Glomerular endothelial cell (primary cell): ENCODE measurements at regions not wholly inside any gene's neighbourhood (a gene's known extent, or its start where the extent isn't known, plus 50 kb on each side); places are given as distances from the start of the nearest gene placed in this dataset.

Experiments
- DNase-seq: peaks from one replicate; pipeline ENCODE4 v3.0.0-alpha.2; 2011; ENCODE audit warnings: low read depth, low spot score; ENCODE audit errors: extremely low read depth

DNA sequence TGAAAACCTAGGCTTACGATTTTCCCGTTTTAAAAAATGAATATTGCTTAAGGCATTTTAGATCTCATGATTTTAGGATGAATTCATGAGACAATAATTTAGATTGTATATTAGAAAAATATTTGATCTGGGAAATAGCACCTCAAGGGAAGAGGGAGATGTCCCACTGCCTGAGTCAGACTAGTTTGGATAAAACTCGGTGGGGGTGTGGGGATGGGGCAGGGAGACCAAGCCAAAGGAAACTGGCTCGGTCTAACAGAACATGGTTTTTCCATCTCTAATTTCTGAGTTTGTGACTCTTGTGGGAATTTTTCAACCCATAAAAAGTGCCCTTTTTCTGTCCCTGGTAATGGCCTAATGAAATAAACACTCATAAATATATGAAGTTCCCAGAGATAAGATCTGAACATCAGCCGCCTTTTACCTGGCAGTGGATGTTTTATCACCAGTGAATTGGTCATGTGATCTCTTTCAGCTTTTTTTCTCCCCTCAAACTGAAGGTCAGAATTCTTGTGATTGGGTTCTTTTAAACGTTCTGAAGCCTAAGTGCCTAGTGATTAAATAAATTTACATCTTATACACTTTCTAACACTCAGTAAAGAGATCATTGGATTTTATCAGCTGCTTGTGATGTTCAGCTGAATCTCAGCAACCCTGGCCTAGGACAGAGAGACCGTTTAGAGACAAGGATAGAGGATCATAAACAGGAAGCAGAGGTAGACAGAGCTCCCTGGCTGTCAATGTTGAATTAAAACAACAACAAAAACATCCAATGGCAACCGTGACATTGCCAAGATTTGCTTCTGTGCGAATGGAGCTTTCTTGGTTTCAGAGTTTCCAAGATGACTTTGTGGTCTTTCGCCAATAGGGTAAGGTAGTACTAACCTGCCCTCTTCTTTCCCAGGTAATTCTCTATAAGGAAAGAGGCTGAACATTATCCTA, 1038.2 kb downstream of the MCTP2 start:
- no peak for DNase-seq

DNA sequence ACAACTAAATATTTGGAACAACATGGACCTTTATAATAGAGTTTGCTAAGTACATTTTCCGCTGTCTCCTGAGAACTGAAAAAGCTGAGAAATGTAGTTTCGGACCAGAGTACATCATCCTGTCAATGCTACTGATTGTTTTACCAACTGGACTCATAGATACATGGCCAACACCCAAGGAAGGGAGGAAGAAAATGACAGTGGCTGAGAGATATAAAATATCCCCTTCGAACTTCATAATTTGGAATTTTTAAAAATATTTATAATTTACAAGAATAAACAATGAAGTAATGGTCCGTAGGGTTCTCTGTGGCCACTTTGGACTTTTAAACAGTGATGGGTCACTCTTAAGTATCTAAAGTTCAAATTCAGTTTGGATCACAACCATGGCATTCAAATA, 1042.7 kb downstream of the MCTP2 start:
- no peak for DNase-seq

DNA sequence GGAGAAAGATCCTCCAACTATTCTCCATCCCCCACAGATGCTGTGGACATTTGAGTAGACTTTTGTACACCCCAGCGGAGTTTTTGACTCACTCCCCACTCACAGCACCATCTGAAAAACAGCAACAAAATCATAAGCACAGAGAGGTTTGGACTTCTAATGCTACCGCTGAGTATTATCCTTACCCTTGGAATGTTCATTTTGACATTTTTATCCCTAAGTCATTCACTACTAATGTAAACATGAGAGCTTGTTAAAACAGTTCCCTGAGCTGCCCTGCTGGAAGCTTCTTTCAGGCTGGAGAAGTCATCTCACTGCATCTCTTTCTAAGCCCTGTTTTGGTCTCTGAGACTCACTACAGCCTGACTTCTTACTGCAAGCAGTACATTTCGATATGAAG, 1045.9 kb downstream of the MCTP2 start:
- DNase-seq: no peak

DNA sequence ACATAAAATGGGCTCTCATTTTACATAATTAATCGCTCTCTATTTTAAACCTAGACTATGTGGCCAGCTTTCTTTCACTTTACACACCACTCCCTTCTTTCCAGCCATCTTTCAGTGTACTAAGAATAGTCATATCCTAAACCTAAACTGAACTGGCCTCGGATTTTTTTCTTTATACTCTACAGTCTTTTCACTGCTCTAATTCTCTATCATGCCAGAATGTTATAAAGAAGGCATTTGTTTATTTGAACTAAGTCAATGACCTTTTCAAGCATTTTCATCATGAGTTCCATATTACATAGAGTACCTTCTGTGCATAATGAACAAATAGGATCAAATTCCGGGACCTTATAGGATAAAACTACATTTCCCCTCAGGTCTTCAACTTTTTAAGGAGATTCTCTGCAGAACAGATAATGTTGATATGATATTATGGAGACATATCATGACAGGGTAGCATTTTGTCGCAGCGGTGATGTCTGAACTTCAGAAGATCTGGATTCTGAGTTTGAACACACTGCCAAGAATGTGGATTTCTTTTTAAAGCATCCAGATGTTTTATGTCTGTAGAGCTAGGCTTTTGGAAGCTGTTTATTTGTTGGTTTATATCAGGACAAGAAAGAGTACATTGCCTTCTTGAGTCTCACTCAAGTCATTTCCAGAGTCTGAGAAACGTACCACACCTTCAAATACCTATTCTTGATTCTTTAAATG, 1047.3 kb downstream of the MCTP2 start:
- no peak for DNase-seq

DNA sequence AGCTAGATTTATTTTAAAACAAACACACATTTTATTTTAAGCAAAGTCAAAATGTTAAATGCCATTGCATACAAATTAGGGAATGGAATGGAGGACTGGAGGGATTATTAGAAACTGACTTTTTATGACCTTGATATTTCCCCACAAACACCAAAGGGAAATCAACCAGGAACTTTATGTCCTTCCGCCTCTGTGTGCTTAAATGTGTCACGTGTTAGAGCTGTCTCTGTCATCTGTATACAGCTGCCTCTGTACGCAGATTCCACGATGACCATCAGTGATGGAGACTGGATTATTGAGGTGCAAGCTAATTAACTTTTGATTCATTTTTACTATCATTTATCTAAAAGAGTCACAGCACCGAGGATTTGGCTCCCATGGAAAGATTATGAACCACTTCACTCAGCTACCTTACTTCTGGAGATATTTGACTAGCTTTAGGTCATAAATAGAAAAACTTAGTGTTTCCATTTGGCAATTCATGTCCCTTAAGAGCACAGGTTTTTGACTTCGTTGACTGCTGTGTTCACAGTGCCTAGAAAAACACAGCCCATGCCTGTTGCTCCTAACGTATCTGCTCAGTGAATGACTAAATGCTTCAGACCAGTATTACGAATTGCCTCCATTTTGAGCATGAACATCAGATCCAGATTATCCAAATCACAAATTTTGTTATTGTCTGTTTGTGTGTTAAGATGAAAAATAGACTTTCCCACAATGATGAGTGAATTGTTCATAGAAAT, 1048.1 kb downstream of the MCTP2 start:
- no peak for DNase-seq

DNA sequence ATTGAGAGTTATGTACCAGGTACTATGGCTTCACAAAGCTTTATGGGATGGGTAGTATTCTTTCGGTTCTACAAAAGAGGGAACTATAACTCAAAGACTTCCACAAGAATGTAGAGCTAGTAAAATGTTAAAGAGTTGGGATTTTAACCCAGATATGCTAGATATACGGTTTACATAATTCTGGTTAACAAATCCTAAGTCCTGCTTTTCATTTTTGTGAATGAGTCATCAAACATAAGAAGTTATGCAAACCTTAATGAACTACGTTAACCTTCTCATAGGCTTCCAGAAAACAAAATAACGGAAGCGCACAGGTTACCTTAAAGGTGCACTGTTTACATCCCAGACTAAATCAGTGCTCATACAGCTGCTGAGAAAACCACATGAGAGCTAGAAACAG, 1049.3 kb downstream of the MCTP2 start:
- DNase-seq: no peak

DNA sequence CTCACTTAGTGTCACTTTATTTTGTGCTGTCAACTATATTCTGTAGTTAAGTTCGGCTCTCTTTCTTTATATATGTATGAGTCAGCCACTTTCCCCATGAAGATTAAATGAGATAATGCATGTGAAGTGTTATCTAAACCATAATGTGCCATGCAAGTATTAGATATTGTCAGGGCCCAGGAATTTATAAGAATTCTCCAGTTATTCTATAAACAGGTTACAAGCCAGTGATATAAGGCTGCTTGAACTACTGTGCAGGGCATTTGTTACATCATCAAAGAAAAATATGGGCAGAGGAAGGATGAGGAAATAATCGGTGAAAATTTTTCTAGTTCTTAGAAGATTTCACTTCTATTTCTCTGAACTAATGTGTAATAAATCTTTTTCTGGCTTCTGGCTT, 1049.0 kb upstream of the NR2F2 start:
- no peak for DNase-seq

DNA sequence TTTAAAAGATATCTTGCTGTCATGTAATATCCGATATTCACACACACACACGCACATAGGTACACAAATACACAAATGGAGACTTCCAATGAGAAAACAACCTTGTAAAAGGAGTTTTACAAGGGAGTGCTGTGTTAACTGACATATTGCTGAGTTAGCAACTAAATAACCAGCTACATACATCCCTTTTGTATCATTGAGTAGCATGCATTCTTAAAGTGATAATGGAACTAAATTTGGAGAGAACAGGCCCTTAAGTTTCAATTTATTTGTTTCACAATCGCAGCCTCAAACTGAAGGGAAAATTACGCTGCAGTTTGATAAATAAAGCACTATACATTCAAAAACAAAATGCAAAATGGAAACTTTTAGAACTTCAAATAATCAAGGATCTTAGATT, 1046.0 kb upstream of the NR2F2 start:
- no peak for DNase-seq

DNA sequence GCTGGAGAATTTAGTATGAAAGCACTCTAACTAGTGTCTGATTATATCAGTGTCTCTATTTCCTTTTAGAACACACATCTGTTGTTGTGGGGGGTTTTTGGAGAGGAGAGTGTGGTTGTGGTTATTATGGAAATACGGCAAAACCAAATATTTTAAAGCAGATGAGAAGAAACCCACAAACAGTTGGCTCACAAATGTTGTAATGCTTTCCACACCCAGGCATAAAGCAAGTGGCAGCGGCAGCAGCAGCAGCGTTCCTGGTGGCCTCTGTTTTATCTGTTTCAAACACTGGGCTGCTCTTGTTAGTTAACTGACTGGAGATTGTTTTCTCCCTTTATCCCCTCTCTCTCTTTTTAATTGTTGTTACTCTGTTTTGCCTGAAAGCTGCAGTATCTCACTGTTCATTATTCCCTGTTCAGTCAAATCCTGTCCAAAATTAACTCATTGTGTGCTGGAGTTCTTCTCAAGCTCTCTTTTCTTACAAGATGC, 1045.5 kb upstream of the NR2F2 start:
- no peak for DNase-seq

DNA sequence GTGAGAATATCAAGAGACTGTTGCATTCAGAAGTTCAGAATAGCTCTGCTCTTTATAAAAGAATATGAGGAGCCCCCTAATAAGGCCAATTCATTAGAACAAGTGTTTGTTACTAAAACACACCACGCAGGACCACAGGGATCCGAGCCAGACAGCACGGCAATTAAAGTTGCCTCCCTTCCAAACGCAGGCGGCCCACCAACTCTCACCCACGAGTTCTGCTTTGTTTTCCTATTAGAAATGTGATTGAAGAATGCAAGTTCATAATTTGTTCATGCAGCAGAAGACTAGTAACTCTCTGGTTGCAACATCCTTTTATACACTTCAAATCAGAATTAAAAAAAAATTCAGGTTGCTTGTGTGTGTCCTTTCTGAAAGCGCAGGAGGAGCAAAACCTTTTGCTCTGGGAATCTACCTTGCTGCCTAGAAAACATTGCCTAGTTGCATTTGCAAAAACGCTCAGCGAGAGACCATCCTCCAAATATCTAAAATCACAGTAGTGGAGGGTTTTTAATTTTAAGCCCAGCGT, 1044.1 kb upstream of the NR2F2 start:
- DNase-seq: no peak

DNA sequence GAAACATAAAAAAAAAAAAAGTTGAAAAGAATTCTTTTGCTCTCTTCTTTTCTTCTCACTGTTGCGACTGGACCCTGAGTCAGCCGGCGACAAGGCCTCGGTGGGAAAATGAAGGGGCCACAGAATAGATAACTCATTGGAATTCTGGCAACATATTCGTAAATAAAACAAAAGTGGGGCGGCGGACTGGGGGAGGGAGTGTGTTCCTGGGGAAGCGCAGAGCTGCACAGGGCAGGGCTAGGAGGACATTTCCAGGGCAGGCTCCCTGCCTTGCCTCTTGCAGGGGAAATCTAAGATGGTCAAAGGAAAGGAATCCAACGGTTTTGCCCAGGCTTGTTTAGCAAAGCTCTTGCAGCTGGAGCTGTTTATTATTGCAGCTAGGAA, 1042.8 kb upstream of the NR2F2 start:
- no peak for DNase-seq

DNA sequence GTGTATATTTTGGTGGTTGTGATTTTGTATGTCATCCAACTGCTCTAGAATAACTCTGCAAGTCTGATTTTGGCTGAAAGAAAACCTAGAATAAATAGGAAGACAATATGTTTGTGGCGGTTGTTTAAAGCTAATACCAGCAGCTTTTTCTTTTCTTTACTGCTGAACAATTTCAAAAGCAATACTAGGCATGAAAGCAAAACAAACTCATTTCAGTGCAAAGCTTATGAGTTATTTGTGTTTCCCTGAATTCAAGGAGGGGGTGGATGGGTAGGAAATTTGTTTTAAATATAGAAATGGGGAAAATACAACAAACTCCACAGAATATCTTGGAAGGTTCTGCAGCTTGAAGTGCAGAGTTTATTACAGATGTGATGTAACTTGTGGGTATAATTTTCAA, 1041.9 kb upstream of the NR2F2 start:
- DNase-seq: no peak

DNA sequence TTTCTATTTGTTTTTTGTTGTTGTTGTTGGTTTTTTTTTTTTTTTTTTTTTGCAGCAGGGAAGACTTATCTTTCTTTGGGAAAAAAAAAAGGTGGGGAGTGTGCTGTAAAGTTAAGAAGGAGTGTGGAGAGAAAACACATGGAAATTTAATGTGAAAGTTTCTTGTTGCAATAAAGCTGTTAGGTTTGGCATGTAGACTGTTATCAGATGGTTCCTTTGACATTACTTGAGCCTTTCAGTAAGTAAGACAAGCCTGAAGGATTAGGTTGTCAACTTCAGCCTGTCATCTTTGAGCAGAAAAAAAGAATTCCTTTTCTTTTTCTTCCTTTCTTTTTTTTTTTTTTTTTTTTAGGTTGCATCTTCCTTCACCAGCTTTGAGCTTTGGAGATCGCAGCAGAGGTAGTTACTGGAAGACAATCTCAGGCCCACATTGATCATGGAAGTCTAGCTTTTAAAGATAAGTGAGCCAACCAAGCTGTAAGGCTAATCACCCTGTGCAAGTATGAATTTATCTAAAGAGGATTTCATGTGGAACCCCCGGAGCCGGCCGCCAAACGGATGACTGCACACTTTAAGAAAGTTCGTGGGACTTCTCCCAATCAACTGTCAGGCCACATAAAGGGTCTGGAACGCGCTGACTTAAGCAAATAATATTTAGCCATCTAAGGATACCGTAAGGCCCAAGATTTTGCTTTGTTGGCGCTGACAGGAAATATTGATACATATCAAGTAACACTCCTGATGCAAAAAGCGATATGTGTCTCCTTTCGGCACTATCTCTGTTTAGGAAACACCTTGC, 1040.1 kb upstream of the NR2F2 start:
- DNase-seq: no peak

DNA sequence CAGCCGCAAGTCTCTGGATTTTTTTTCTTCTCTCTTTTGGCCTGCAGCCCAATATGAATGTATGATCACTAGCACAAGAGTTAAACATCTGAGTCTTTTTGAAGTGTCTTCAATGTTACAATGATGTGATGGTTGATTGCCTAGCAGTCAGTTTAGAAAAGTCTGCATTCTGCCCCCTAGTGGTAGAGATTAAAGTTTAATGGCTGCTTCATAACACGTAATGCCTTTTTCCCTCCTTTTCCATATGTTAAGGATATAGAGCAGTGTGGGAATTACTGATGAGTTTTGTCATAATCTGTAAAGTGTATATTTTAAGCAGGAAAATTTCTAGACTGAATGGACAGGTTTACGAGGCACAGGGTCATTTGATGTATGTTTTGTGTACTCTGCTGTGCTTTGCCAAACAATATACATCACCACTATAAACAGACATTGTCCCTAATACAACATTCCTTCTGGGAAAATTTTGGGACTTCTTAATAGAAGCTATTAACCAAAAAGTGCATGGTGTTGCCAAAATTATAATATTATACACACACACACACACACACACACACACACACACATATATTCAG, 1038.5 kb upstream of the NR2F2 start:
- DNase-seq: no peak

DNA sequence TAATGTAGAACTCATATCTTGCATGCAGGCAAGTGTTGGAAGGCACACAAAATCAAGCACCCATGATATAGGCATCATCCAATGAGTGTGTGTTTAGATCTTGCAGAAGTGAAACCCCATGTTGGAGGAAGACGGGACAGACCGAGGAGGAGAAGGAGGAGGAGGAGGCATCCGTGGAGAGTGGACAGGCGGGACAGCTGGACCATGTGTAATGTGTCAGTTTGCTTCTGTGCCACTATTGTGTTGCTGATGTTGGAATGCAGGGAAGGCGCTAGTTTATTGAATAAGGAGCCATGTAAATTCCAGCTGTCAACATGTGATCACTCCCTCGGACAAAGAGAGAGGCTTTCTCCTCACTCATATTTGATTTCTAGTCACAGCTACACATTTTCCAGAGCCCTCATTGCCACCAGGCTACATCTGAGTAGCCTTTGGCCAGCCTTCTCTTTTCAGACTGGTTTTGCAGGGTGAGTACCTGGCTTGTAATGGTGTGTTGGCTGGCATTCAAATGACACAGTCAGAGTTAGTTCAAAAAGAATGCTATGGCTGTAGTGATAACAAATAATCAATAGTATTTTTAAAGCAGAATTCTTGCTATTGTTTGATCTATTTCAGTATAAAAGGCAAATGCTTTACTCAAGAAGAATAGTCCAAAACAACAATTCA, 1037.6 kb upstream of the NR2F2 start:
- DNase-seq: no peak

DNA sequence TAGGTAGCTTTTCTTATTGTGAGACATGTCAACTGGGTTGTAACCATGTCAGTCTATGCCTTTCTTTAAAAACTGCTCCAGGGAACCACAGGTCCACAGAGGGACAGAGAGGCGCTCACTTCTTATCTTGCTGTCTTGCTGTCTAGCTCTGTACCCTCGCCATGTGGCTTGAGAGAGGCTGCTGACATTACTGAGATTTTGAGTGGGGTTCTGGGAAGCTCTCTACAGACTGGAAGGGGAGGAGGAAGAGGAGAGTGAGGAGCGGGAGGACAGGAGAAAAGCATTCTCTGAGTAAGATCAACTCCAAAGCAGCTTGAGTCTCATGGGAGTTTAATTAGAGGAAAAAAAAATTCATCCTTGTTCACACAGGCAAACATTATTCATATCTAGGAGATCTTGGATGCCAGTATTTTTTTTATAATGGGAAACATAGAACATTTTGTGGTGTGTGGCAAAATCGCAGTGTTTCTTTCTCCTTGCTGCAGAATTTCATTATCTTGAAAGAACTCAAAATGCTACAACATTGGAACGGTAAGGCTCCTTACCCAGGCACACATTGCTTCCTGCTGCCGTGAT, 1037.0 kb upstream of the NR2F2 start:
- no peak for DNase-seq

DNA sequence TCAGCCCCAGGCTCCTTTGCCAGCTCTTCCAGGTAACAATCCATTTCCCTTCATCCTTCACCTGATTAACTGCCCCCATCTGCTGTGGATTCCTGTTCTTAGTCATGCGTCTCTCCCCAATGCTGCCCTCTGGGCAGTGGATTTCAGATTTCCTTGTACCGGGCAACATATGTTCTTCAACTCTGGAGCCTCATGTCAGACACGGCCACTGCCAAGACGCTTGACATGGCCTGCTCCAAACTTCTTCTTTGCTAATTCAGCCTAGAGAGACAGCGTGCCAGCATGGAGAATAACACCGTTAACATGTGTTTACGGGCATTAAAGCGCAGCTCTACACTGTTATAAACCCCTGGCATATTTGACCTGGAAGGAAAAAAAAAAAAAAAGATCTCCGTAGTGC, 1035.1 kb upstream of the NR2F2 start:
- no peak for DNase-seq

DNA sequence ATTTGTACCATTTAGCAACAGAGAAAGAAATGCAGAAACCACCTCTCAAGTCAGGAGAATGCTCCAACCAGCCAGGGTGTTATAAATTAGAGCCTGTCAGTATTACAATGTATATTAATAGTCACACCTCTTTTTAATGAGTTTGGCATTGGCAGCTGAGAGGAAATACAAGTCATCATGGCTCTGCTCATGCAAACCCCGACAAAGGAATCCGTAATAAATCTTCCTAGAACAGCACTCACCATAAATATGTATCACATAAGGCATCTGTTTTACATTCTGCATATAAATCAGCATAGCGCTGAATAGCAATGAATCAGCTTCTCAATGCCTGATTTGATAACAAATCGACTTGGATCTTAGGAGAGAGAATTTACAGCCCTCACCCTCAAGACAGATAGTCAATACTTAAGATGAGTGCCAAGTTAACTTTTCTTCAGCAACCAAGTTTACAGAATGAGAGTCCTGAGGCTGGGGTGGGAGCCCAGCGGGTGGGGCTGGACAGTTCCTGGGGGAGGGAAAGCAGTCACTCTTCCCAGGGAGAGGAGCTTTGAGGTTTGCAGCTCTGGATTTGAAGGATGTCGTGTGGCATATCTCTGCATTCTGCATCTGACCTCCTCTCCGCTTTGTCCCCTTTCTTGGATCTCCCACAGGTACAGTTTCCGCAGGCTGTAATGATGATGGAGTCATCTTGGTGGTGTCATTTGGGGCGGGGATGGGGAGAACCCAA, 1034.4 kb upstream of the NR2F2 start:
- no peak for DNase-seq
